H9 (cell line): ENCODE measurements at regions not wholly inside any gene's neighbourhood (a gene's known extent, or its start where the extent isn't known, plus 50 kb on each side); places are given as distances from the start of the nearest gene placed in this dataset.

Source experiments
- DNase-seq: peaks from one replicate; pipeline ENCODE4 v3.0.0-alpha.2; 2017
- H2AFZ ChIP-seq: one replicate; pipeline ENCODE4 v1.6.1; 2013; ENCODE audit warnings: mild to moderate bottlenecking, low read length, control low read depth, moderate library complexity
- H2AK5ac ChIP-seq: 2 replicates; pipeline ENCODE4 v1.6.1; 2013; ENCODE audit warnings: low read length, control low read depth, mixed read lengths; ENCODE audit not compliant: insufficient read length
- H2BK120ac ChIP-seq: one replicate; pipeline ENCODE4 v1.6.1; 2013; ENCODE audit warnings: low read depth, mild to moderate bottlenecking, low read length, control low read depth, inconsistent platforms; ENCODE audit not compliant: poor library complexity, severe bottlenecking
- H2BK12ac ChIP-seq: 2 replicates; pipeline ENCODE4 v1.6.1; 2013; ENCODE audit warnings: low read length, control low read depth, mixed read lengths, low read depth; ENCODE audit not compliant: insufficient read length
- H2BK15ac ChIP-seq: 2 replicates; pipeline ENCODE4 v1.6.1; 2013; ENCODE audit warnings: low read depth, low read length, control low read depth
- H2BK20ac ChIP-seq: one replicate; pipeline ENCODE4 v1.6.1; 2013; ENCODE audit warnings: low read depth, mild to moderate bottlenecking, low read length, control low read depth, inconsistent platforms; ENCODE audit not compliant: poor library complexity, severe bottlenecking
- H2BK5ac ChIP-seq: 2 replicates; pipeline ENCODE4 v1.6.1; 2013; ENCODE audit warnings: low read length, control low read depth, mixed read lengths; ENCODE audit not compliant: insufficient read length
- H3K14ac ChIP-seq: 2 replicates; pipeline ENCODE4 v1.6.1; 2013; ENCODE audit warnings: low read length, control low read depth; ENCODE audit not compliant: insufficient read depth
- H3K18ac ChIP-seq: 2 replicates; pipeline ENCODE4 v1.6.1; 2013; ENCODE audit warnings: low read depth, mild to moderate bottlenecking, mixed read lengths, low read length, control low read depth; ENCODE audit not compliant: insufficient read length
- H3K23ac ChIP-seq: 2 replicates; pipeline ENCODE4 v1.6.1; 2013; ENCODE audit warnings: low read length, control low read depth, mixed read lengths, low read depth; ENCODE audit not compliant: insufficient read length
- H3K23me2 ChIP-seq: 2 replicates; pipeline ENCODE4 v1.6.1; 2013; ENCODE audit warnings: low read depth, mild to moderate bottlenecking, mixed read lengths, low read length, control low read depth; ENCODE audit not compliant: insufficient read length, poor library complexity, severe bottlenecking
- H3K27ac ChIP-seq: 2 replicates; pipeline ENCODE4 v1.5.1; 2013; ENCODE audit warnings: low read length, control low read depth, mixed read lengths, low read depth; ENCODE audit not compliant: insufficient read length
- H3K27me3 ChIP-seq: 2 replicates; pipeline ENCODE4 v1.6.1; 2013; ENCODE audit warnings: low read length, control low read depth, inconsistent platforms; ENCODE audit not compliant: insufficient read depth
- H3K4ac ChIP-seq: 2 replicates; pipeline ENCODE4 v1.6.1; 2013; ENCODE audit warnings: low read depth, mild to moderate bottlenecking, control low read depth, inconsistent platforms, low read length, moderate library complexity
- H3K4me1 ChIP-seq: 2 replicates; pipeline ENCODE4 v1.6.1; 2013; ENCODE audit warnings: low read length, control low read depth, inconsistent platforms; ENCODE audit not compliant: insufficient read depth
- H3K4me2 ChIP-seq: 2 replicates; pipeline ENCODE4 v1.6.1; 2013; ENCODE audit warnings: low read length, control low read depth, mixed read lengths; ENCODE audit not compliant: insufficient read length, insufficient read depth
- H3K56ac ChIP-seq: 2 replicates; pipeline ENCODE4 v1.6.1; 2013; ENCODE audit warnings: low read depth, mild to moderate bottlenecking, mixed read lengths, low read length, control low read depth; ENCODE audit not compliant: insufficient read length
- H3K79me1 ChIP-seq: 2 replicates; pipeline ENCODE4 v1.6.1; 2013; ENCODE audit warnings: low read depth, mild to moderate bottlenecking, moderate library complexity, low read length, control low read depth, inconsistent platforms; ENCODE audit not compliant: insufficient read depth, poor library complexity, severe bottlenecking
- H3K79me2 ChIP-seq: 2 replicates; pipeline ENCODE4 v1.6.1; 2013; ENCODE audit warnings: low read length, control low read depth, inconsistent platforms; ENCODE audit not compliant: insufficient read depth
- H3K9ac ChIP-seq: 2 replicates; pipeline ENCODE4 v1.6.1; 2013; ENCODE audit warnings: low read length, control low read depth, mixed read lengths; ENCODE audit not compliant: insufficient read length; ENCODE audit errors: extremely low read depth
- H3K9me3 ChIP-seq: one replicate; pipeline ENCODE4 v1.6.1; 2013; ENCODE audit warnings: low read depth, low read length, inconsistent platforms; ENCODE audit not compliant: control insufficient read depth
- H3T11ph ChIP-seq: one replicate; pipeline ENCODE4 v1.6.1; 2013; ENCODE audit warnings: mild to moderate bottlenecking, low read length, control low read depth, inconsistent platforms
- H4K20me1 ChIP-seq: one replicate; pipeline ENCODE4 v1.6.1; 2013; ENCODE audit not compliant: control insufficient read depth, insufficient read length, insufficient read depth
- H4K5ac ChIP-seq: 2 replicates; pipeline ENCODE4 v1.6.1; 2013; ENCODE audit warnings: low read depth, mild to moderate bottlenecking, mixed read lengths, low read length, control low read depth; ENCODE audit not compliant: insufficient read length
- H4K8ac ChIP-seq: replicated peaks from 2 replicates; pipeline ENCODE4 v1.6.1; 2013; ENCODE audit warnings: low read length, control low read depth, mixed read lengths, low read depth; ENCODE audit not compliant: insufficient read length
- H4K91ac ChIP-seq: 2 replicates; pipeline ENCODE4 v1.6.1; 2013; ENCODE audit warnings: low read depth, mild to moderate bottlenecking, moderate library complexity, mixed read lengths, low read length, control low read depth; ENCODE audit not compliant: insufficient read length
- H3K27ac Mint-ChIP-seq, 3 experiments: 2 replicates in 2 of 3; 3 replicates in 1 of 3; pipeline ENCODE4 v1.8.0; 2020 to 2021; ENCODE audit warnings: mixed read lengths in 3 of 3, mild to moderate bottlenecking in 1 of 3, moderate library complexity in 1 of 3
- H3K27me3 Mint-ChIP-seq: 2 replicates; pipeline ENCODE4 v1.8.0; 2021; ENCODE audit warnings: low read depth, mild to moderate bottlenecking, moderate library complexity, mixed read lengths
- H3K36me3 Mint-ChIP-seq, 3 experiments: 2 replicates in 2 of 3; 3 replicates in 1 of 3; pipeline ENCODE4 v1.8.0; 2020 to 2021; ENCODE audit warnings: low read depth in 3 of 3, mixed read lengths in 3 of 3; ENCODE audit not compliant: insufficient read depth in 1 of 3
- H3K4me1 Mint-ChIP-seq, 2 experiments: 2 replicates each; pipeline ENCODE4 v1.8.0; 2020; ENCODE audit warnings: mixed read lengths in 2 of 2
- H3K4me3 Mint-ChIP-seq, 2 experiments: 2 replicates in 1 of 2; 3 replicates in 1 of 2; pipeline ENCODE4 v1.8.0; 2020 to 2021; ENCODE audit warnings: mild to moderate bottlenecking in 2 of 2, mixed read lengths in 2 of 2, moderate library complexity in 1 of 2
- H3K9me3 Mint-ChIP-seq, 2 experiments: 2 replicates in 1 of 2; 3 replicates in 1 of 2; pipeline ENCODE4 v1.8.0; 2020; ENCODE audit warnings: mild to moderate bottlenecking in 2 of 2, mixed read lengths in 2 of 2, moderate library complexity in 1 of 2
- TF ChIP-seq, protein P1 (sequence below): fragments of 200-600 bp; sonication (generic); conservative IDR thresholded peaks from 3 replicates; pipeline ENCODE4 v1.8.0; 2021; ENCODE audit warnings: antibody characterized with exemption, mild to moderate bottlenecking

DNA sequence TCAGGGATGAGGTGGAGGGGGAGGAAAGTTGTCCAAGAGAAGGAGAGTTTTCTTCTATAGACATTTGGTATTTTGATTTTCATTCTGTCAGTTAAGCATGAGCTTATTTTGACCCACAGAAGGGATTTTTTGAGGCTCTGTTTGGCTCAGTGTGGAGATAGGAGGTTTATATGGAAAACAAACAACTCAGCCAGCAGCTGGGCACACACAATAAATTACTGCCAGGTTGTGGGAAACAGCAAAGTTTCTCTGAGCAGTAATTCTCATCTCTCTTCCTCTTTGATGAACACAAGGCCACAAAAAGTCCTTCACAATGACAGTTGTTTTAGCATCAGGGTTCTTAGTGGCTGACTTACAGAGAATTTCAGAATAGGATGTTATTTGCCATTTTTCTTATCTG lies 486.1 kb downstream of the KDM4C start:
- Histone ChIP-seq H2BK20ac (no peak overlapping the region), H3K18ac (no peak overlapping the region), H3K23me2 (no peaks in the 10 kb centered on the region), H3K56ac (no peak overlapping the region), H3K4me2 (no peak overlapping the region), H3K79me2 (no peaks in the 10 kb centered on the region), H2BK12ac (no peak overlapping the region), H3K27me3 (no peaks in the 10 kb centered on the region), H3K9me3 (no peaks in the 10 kb centered on the region), H2AFZ (no peak overlapping the region), H3K9ac (no peak overlapping the region), H2BK5ac (no peak overlapping the region), H3K27ac (no peak overlapping the region), H2BK120ac (no peak overlapping the region), H3K23ac (no peak overlapping the region), H3K4me1 (peaks cover 5% of the 10 kb centered on the region; the same call in 1 of the 2 replicates), H3K79me1 (no peaks in the 10 kb centered on the region), H4K91ac (no peak overlapping the region), H4K8ac (no peak overlapping the region), H3T11ph (no peak overlapping the region), H3K4ac (no peak overlapping the region), H4K5ac (no peak overlapping the region), H4K20me1 (no peaks in the 10 kb centered on the region), H3K14ac (no peak overlapping the region), H2AK5ac (no peak overlapping the region), H2BK15ac (no peak overlapping the region)
- no peaks in the 10 kb centered on the region for H3K27me3 Mint-ChIP-seq
- no peak overlapping the region for H3K4me3 Mint-ChIP-seq
- TF ChIP-seq, protein P1, sequence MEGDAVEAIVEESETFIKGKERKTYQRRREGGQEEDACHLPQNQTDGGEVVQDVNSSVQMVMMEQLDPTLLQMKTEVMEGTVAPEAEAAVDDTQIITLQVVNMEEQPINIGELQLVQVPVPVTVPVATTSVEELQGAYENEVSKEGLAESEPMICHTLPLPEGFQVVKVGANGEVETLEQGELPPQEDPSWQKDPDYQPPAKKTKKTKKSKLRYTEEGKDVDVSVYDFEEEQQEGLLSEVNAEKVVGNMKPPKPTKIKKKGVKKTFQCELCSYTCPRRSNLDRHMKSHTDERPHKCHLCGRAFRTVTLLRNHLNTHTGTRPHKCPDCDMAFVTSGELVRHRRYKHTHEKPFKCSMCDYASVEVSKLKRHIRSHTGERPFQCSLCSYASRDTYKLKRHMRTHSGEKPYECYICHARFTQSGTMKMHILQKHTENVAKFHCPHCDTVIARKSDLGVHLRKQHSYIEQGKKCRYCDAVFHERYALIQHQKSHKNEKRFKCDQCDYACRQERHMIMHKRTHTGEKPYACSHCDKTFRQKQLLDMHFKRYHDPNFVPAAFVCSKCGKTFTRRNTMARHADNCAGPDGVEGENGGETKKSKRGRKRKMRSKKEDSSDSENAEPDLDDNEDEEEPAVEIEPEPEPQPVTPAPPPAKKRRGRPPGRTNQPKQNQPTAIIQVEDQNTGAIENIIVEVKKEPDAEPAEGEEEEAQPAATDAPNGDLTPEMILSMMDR: no peak
- H3K36me3 Mint-ChIP-seq: peaks cover 0 to 5% (median 0%) of the 10 kb centered on the region in 3 experiments; a peak in 4 of 7 replicates
- peaks cover 3 to 5% of the 10 kb centered on the region in 2 experiments; a peak in 2 of 5 replicates for H3K9me3 Mint-ChIP-seq
- peaks cover 40 to 48% of the 10 kb centered on the region in 2 experiments for H3K4me1 Mint-ChIP-seq
- no peak overlapping the region for H3K27ac Mint-ChIP-seq
- DNase-seq: no peak
